ENCODE measurements at regions not wholly inside any gene's neighbourhood (a gene's known extent, or its start where the extent isn't known, plus 50 kb on each side); places are given as distances from the start of the nearest gene placed in this dataset.

- no peak for TF ChIP-seq CTCF (IDR thresholded peaks at IDR 0.05; ENCODE audit: extremely low read depth, missing control alignments)
- no peak for DNase-seq (ENCODE audit: low spot score)
Measured at GRCh38 chr7:88681682-88682081, 77.8 kb upstream of the ZNF804B start.

- TF ChIP-seq CTCF (IDR thresholded peaks at IDR 0.05; ENCODE audit: extremely low read depth, missing control alignments): no peak
- no peak for DNase-seq (ENCODE audit: low spot score)
Measured at GRCh38 chr7:88670536-88670935, 89.0 kb upstream of the ZNF804B start.

GRCh38 chr7:88669913-88670312 lies 89.6 kb upstream of the ZNF804B start:
- no peak for DNase-seq (ENCODE audit: low spot score)
- TF ChIP-seq CTCF (IDR thresholded peaks at IDR 0.05; ENCODE audit: extremely low read depth, missing control alignments): no peak

GRCh38 chr7:88668591-88668990 lies 90.9 kb upstream of the ZNF804B start:
- no peak for DNase-seq (ENCODE audit: low spot score)
- TF ChIP-seq CTCF (IDR thresholded peaks at IDR 0.05; ENCODE audit: extremely low read depth, missing control alignments): no peak

GRCh38 chr7:88666626-88667025 lies 92.9 kb upstream of the ZNF804B start:
- no peak for DNase-seq (ENCODE audit: low spot score)
- TF ChIP-seq CTCF (IDR thresholded peaks at IDR 0.05; ENCODE audit: extremely low read depth, missing control alignments): no peak

- TF ChIP-seq CTCF (IDR thresholded peaks at IDR 0.05; ENCODE audit: extremely low read depth, missing control alignments): no peak
- no peak for DNase-seq (ENCODE audit: low spot score)
Measured at GRCh38 chr7:88665892-88666514, 93.5 kb upstream of the ZNF804B start.

GRCh38 chr7:88664630-88665233 lies 94.8 kb upstream of the ZNF804B start:
- no peak for TF ChIP-seq CTCF (IDR thresholded peaks at IDR 0.05; ENCODE audit: extremely low read depth, missing control alignments)
- DNase-seq (ENCODE audit: low spot score): no peak
